ENCODE measurements at regions not wholly inside any gene's neighbourhood (a gene's known extent, or its start where the extent isn't known, plus 50 kb on each side); places are given as distances from the start of the nearest gene placed in this dataset.

DNA sequence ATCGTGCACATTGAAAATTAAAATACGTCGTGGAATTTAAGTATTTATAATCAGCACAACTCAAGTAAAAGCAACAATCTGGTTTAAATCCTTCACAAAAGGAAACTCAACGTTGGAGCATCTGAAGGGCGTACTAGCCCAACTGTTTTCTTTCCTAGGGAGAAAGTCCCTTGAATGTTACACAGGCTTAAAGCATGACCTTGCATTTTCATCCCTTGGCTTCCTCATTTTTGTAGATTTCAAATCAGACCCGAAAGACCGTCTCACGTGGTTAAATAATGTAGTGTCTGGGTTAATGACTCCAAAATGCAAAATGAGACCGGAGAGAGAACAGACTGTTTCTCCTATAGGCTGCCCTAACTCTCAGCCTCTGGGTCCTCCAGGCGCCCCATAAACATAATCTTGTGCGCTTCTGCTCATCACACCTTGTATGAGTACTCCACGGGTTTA, 249.2 kb upstream of the RREB1 start:
- CTCF ChIA-PET (ENCODE audit: low intra/inter-chr PET ratio), result interaction anchor here (0.6 kb wide), 1 partner anchor 277 kb away, joined by 3 read pairs; no protein-coding TSS in a partner anchor
- peak overlapping the region; percentile 60; the same call in 2 of the 3 replicates for H3K27ac ChIP-seq (ENCODE audit: extremely low read depth, low read depth, low read length)
- no peaks in the 10 kb centered on the region for H3K9me1 ChIP-seq (ENCODE audit: control insufficient read depth, insufficient read depth, low read length)
- H3K4me3 ChIP-seq, result no peak overlapping the region
- 12% methylated on average over 12 of the region's 12 CpGs for WGBS (ENCODE audit: insufficient coverage, low coverage, missing lambda C conversion rate)
- DNase-seq (ENCODE audit: extremely low read depth in 1 of 4, low spot score in 3 of 4) (peak; percentile 44 to 71 (median 57)), FAIRE-seq (peak; percentile 60), ATAC-seq (peak; percentile 74)
- POLR2A ChIA-PET, result interaction anchor here (0.6 to 1.3 kb wide), 3 partner anchors 14 to 261 kb away, joined by 3 read pairs; no protein-coding TSS in a partner anchor
- H2AFZ ChIP-seq (ENCODE audit: low read depth, low read length), result peak overlapping the region; percentile 79
- no peaks in the 10 kb centered on the region for H3K79me2 ChIP-seq (ENCODE audit: control insufficient read depth, insufficient read depth, low read length)
- no peaks in the 10 kb centered on the region for H3K27me3 ChIP-seq (ENCODE audit: control insufficient read depth in 2 of 2, insufficient read depth in 2 of 2, low read length in 2 of 2)
- intact Hi-C loops (cut with micrococcal nuclease) (loop anchor here (5.0 kb wide), 1 partner anchor 184 kb away; no protein-coding TSS in a partner anchor), in situ Hi-C loops (cut with MboI) (no loop called here)
- peak overlapping the region; percentile 49 for H3K4me2 ChIP-seq (ENCODE audit: insufficient read depth, low read length)
- peaks cover 33 to 42% of the 10 kb centered on the region in 2 experiments for H3K4me1 ChIP-seq (replicated peaks in 1 of 2; ENCODE audit: control insufficient read depth in 2 of 2, insufficient read depth in 2 of 2, low read length in 2 of 2)
- no peaks in the 10 kb centered on the region for H3K36me3 ChIP-seq (ENCODE audit: control insufficient read depth, insufficient read depth, low read length)
- no peaks in the 10 kb centered on the region for H4K20me1 ChIP-seq (replicated peaks; ENCODE audit: control insufficient read depth, insufficient read depth, low read length)
- peak overlapping the region in 1 of 2 experiments; percentile 32; a peak in 1 of 4 replicates for H3K9ac ChIP-seq (ENCODE audit: insufficient read depth in 1 of 2, low read depth in 2 of 2, low read length in 2 of 2)
- BruUV-seq (replicated peaks), result no TSS peak
- H3K9me3 ChIP-seq (replicated peaks; ENCODE audit: control insufficient read depth, insufficient read depth, low read depth, low read length), result no peaks in the 10 kb centered on the region
- TF ChIP-seq ELF1 (tag; IDR thresholded peaks at IDR 0.05) (peak; percentile 57), SMAD2 (IDR thresholded peaks at IDR 0.05; ENCODE audit: low read depth, low read length) (no peak), NUFIP1 (IDR thresholded peaks at IDR 0.05; ENCODE audit: partially characterized antibody) (no peak), POU5F1 (IDR thresholded peaks at IDR 0.05; ENCODE audit: borderline replicate concordance, low read depth, low read length, partially characterized antibody) (no peak), TOE1 (IDR thresholded peaks at IDR 0.05; ENCODE audit: borderline replicate concordance) (0 out of 2 replicates have a peak, but pooled peaks have one; percentile 45), TOE1 (CRISPR knock-in tag; IDR thresholded peaks at IDR 0.05; ENCODE audit: borderline replicate concordance, low read depth) (no peak), ATF4 (CRISPR knock-in tag; IDR thresholded peaks at IDR 0.05) (no peak), HDAC2 (IDR thresholded peaks at IDR 0.05) (peak; percentile 62; the same call in 1 of the 2 replicates), MAFK (IDR thresholded peaks at IDR 0.05; ENCODE audit: low read length) (peak; percentile 91), NFATC3 (IDR thresholded peaks at IDR 0.05) (no peak), MITF (IDR thresholded peaks at IDR 0.05) (peak; percentile 24; the same call in 1 of the 2 replicates), EP400 (IDR thresholded peaks at IDR 0.05) (peak; percentile 46; the same call in 1 of the 2 replicates), MAFF (IDR thresholded peaks at IDR 0.05; ENCODE audit: low read length) (peak; percentile 95), PML (IDR thresholded peaks at IDR 0.05; ENCODE audit: low read length) (no peak)
- TF ChIP-seq, protein P1, sequence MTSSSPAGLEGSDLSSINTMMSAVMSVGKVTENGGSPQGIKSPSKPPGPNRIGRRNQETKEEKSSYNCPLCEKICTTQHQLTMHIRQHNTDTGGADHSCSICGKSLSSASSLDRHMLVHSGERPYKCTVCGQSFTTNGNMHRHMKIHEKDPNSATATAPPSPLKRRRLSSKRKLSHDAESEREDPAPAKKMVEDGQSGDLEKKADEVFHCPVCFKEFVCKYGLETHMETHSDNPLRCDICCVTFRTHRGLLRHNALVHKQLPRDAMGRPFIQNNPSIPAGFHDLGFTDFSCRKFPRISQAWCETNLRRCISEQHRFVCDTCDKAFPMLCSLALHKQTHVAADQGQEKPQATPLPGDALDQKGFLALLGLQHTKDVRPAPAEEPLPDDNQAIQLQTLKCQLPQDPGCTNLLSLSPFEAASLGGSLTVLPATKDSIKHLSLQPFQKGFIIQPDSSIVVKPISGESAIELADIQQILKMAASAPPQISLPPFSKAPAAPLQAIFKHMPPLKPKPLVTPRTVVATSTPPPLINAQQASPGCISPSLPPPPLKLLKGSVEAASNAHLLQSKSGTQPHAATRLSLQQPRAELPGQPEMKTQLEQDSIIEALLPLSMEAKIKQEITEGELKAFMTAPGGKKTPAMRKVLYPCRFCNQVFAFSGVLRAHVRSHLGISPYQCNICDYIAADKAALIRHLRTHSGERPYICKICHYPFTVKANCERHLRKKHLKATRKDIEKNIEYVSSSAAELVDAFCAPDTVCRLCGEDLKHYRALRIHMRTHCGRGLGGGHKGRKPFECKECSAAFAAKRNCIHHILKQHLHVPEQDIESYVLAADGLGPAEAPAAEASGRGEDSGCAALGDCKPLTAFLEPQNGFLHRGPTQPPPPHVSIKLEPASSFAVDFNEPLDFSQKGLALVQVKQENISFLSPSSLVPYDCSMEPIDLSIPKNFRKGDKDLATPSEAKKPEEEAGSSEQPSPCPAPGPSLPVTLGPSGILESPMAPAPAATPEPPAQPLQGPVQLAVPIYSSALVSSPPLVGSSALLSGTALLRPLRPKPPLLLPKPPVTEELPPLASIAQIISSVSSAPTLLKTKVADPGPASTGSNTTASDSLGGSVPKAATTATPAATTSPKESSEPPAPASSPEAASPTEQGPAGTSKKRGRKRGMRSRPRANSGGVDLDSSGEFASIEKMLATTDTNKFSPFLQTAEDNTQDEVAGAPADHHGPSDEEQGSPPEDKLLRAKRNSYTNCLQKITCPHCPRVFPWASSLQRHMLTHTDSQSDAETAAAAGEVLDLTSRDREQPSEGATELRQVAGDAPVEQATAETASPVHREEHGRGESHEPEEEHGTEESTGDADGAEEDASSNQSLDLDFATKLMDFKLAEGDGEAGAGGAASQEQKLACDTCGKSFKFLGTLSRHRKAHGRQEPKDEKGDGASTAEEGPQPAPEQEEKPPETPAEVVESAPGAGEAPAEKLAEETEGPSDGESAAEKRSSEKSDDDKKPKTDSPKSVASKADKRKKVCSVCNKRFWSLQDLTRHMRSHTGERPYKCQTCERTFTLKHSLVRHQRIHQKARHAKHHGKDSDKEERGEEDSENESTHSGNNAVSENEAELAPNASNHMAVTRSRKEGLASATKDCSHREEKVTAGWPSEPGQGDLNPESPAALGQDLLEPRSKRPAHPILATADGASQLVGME (CRISPR knock-in tag; IDR thresholded peaks at IDR 0.05), result no peak

All from K562 (cell line).